HG03175 (cell line): ENCODE measurements at regions not wholly inside any gene's neighbourhood (a gene's known extent, or its start where the extent isn't known, plus 50 kb on each side); places are given as distances from the start of the nearest gene placed in this dataset.
A peak's percentile ranks its signal among the peaks of the same experiment; 100 is the strongest.
"Not testable (repeated sequence)": the region's sequence is repeated elsewhere in the genome, so short reads cannot be mapped to it uniquely, and the experiment has no call there.

ENCODE experiments used
- ATAC-seq: cut with Tn5 transposase; IDR thresholded peaks from one replicate; pipeline ENCODE4 v1.9.1; 2021; ENCODE audit warnings: mild to moderate bottlenecking, moderate library complexity; ENCODE audit not compliant: unreplicated experiment

DNA sequence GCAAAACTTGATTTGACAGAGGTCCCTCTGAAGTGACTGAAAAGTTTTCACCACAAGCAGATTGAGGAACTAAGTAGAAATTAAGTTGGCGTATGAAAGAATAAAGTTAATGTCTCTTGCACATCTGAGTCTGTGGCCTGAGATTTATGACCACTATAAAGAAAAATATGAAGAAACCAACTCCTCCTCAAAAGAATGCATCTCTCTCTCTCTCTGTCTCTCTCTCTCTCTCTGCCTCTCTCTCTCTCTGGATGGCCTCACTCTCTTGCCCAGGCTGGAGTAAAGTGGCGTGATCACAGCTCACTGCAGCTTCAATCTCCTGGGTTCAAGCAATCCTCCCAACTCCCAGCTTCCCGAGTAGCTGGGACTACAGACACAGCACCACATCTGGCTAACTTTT lies 55.2 kb downstream of the RPL22L1 start:
- no peak for ATAC-seq

- no peak for ATAC-seq
These were observed 56.7 kb downstream of the RPL22L1 start for GRCh38 chr3:170813266-170813665.

GRCh38 chr3:170811928-170812591 lies 57.9 kb downstream of the RPL22L1 start:
- peak; percentile 71 for ATAC-seq

- ATAC-seq: no peak
These were observed 58.5 kb downstream of the RPL22L1 start for GRCh38 chr3:170811515-170811914.

GRCh38 chr3:170809975-170810357 lies 60.0 kb downstream of the RPL22L1 start:
- no peak for ATAC-seq

GRCh38 chr3:170809007-170809974 lies 60.7 kb downstream of the RPL22L1 start:
- no peak for ATAC-seq

GRCh38 chr3:170808041-170808440 lies 62.0 kb downstream of the RPL22L1 start:
- no peak for ATAC-seq

- no peak for ATAC-seq
These were observed 63.3 kb downstream of the RPL22L1 start for GRCh38 chr3:170806676-170807075.

DNA sequence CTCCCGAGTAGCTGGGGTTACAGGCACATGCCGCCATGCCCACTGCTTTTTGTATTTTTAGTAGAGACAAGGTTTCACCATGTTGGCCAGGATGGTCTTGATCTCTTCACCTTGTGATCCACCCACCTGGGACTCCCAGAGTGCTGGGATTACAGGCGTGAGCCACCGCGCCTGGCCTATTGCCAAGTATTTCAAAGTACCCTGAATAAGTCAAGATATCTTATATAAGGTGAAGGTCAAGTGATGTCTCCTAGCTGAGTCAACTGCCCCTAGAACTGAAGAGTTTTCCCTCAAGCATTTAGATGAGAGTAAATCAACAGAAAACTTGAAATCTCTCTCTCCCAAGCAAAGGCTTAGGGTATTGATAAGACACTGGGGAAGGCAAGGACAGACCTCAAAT lies 63.9 kb downstream of the RPL22L1 start:
- no peak for ATAC-seq

- not testable (repeated sequence) for ATAC-seq
These were observed 64.7 kb downstream of the RPL22L1 start for GRCh38 chr3:170805296-170805695.

- ATAC-seq: not testable (repeated sequence)
These were observed 65.4 kb downstream of the RPL22L1 start for GRCh38 chr3:170804634-170805033.

DNA sequence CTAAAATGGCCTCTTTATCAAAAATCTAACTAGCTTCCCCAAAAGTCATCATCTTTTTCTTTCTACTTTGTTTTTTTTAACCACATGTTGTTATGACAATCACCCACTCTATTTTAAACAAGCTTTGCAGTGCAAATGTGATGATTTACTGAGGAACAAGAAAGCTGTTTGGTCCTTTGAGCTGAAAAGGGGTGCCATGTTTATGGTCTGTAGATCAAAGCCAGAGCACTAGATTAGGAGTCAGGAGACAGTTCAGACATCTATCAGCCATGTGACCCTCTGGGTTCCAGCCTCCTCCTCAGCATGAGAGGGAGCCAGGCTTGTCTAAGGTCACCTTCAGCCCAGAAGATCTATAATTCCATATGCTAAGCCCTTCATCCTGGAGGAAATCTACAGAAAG lies 65.9 kb downstream of the RPL22L1 start:
- ATAC-seq: no peak

- ATAC-seq: no peak
These were observed 67.5 kb downstream of the RPL22L1 start for GRCh38 chr3:170802164-170803151.

DNA sequence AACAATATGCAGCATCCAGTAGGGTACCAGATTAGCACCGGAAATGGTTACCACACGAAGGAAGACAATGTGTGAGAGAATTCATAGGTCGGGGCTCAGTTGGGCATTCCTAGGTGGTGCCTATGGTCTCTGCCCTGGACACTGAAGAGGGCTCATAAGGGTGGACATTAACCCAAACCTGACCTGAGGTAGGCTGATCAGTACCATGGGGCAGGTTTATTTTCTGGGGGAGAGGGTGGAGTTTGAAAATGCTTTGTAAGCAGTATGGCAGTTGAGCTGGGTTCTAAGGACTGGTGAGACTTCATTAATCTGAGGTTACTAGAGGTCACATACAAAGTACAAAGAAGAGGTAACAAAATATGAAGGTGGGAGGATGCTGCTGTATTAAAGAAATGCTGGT lies 68.4 kb downstream of the RPL22L1 start:
- no peak for ATAC-seq

DNA sequence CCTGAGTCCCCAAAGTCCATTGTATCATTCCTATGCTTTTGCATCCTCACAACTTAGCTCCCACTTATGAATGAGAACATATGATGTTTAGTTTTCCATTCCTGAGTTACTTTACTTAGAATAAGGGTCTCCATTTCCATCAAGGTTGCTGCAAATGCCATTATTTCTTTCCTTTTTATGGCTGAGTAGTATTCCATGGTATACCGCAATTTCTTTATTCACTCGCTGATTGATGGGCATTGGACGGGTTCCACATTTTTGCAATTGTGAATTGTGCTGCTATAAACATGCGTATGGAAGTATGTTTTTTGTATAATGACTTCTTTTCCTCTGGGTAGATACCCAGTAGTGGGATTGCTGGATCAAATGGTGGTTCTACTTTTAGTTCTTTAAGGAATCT lies 69.7 kb downstream of the RPL22L1 start:
- ATAC-seq: not testable (repeated sequence)

GRCh38 chr3:170799009-170799408 lies 71.0 kb downstream of the RPL22L1 start:
- ATAC-seq: no peak

DNA sequence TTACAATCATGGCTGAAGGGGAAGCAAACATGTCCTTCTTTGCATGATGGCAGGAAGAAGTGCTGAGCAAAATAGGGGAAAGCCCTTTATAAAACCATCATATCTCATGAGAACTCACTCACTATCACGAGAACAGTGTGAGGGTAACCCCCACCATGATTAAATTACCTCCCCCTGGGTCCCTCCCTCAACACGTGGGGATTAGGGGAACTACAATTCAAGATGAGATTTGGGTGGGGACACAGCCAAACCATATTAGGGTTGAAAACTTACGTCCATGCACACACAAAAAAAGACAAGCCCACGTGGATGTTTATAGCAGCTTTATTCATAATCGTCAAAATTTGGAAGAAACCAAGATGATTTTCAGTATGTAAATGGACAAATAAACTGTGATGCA lies 72.3 kb downstream of the RPL22L1 start:
- ATAC-seq: no peak

- ATAC-seq: no peak
These were observed 77.5 kb downstream of the RPL22L1 start for GRCh38 chr3:170792471-170792870.

DNA sequence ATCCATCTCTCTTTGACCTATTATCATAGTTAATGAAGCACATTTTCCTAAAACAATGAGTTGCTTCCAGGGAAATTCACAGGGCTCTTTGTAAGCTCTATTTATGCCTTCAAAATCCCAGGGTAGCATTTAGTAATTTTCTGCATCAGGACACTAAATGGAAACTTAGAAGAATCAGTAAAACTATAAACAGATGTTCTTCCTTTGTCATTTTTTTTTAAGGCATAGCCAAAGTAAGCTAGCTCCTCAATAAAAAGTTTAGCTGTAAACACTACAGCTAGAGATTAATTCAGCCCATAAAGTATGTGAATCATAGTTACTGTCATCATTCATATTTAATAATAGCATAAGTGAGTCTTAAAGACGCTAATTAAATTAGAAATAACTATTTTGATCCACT lies 79.3 kb downstream of the RPL22L1 start:
- ATAC-seq: no peak

- no peak for ATAC-seq
These were observed 82.5 kb downstream of the RPL22L1 start for GRCh38 chr3:170787464-170787863.

GRCh38 chr3:170785454-170785853 lies 84.5 kb downstream of the RPL22L1 start:
- ATAC-seq: no peak
